GM10266 (cell line): ENCODE measurements at regions not wholly inside any gene's neighbourhood (a gene's known extent, or its start where the extent isn't known, plus 50 kb on each side); places are given as distances from the start of the nearest gene placed in this dataset.

Source experiments
- DNase-seq: peaks from one replicate; pipeline ENCODE4 v3.0.0; 2012; ENCODE audit errors: extremely low spot score
- CTCF ChIP-seq: IDR thresholded peaks from 2 replicates; pipeline ENCODE4 v1.5.1; 2012; ENCODE audit warnings: mild to moderate bottlenecking, low read depth; ENCODE audit not compliant: control insufficient read depth, insufficient read depth; ENCODE audit errors: missing control alignments

GRCh38 chr12:25845415-25845814 lies 113.1 kb upstream of the RASSF8 start:
- no peak for DNase-seq
- no peak for TF ChIP-seq CTCF

GRCh38 chr12:25852792-25853191 lies 105.7 kb upstream of the RASSF8 start:
- DNase-seq, result no peak

GRCh38 chr12:25853316-25854095 lies 105.0 kb upstream of the RASSF8 start:
- TF ChIP-seq CTCF, result no peak
- no peak for DNase-seq

More at GRCh38 chr12:25852792-25853191, 105.7 kb upstream of the RASSF8 start:
- no peak for TF ChIP-seq CTCF

GRCh38 chr12:25854991-25855390 lies 103.5 kb upstream of the RASSF8 start:
- TF ChIP-seq CTCF, result no peak
- no peak for DNase-seq

- TF ChIP-seq CTCF, result no peak
- DNase-seq, result no peak
Measured at GRCh38 chr12:25855716-25856115, 102.8 kb upstream of the RASSF8 start.

- no peak for TF ChIP-seq CTCF
- no peak for DNase-seq
Measured at GRCh38 chr12:25859976-25860375, 98.5 kb upstream of the RASSF8 start.

GRCh38 chr12:25861226-25861625 lies 97.3 kb upstream of the RASSF8 start:
- DNase-seq, result no peak
- no peak for TF ChIP-seq CTCF
